ENCODE measurements at regions not wholly inside any gene's neighbourhood (a gene's known extent, or its start where the extent isn't known, plus 50 kb on each side); places are given as distances from the start of the nearest gene placed in this dataset.

DNA sequence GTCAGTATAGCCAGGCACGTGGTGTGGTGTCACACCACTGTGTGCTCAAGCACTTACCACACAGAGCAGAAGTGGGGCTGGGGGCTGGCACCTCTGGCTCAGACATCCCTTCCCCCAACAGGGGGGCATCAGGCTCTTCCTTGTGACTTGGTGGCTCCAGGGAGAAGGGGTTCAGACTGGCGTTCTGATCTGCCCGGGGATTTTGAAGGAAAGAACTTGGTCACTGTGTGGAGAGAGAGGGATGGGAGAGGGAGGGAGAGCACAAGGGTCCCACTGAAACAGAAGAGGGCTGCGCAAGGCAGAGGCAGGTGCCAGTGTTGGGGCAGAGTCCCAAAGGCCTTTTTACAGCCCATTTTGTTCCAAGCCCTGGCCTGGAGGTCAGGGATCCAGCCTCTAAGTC is 109.7 kb upstream of the ALDH1B1 start:
- Histone ChIP-seq H3K4me3 (ENCODE audit: low read depth, low read length, poor library complexity, severe bottlenecking) (no peak overlapping the region), H3K79me2 (ENCODE audit: insufficient read depth, low read length) (no peaks in the 10 kb centered on the region), H4K20me1 (ENCODE audit: insufficient read depth, low read length) (no peaks in the 10 kb centered on the region), H3K4me2 (ENCODE audit: low read length) (no peak overlapping the region), H3K27me3 (ENCODE audit: insufficient read depth, low read length) (peaks cover 7% of the 10 kb centered on the region; the same call in 1 of the 2 replicates), H3K9me3 (ENCODE audit: low read length) (no peaks in the 10 kb centered on the region), H3F3A (ENCODE audit: insufficient read depth, low read length) (no peaks in the 10 kb centered on the region), H3K36me3 (ENCODE audit: insufficient read depth, low read length) (no peaks in the 10 kb centered on the region), H3K9ac (ENCODE audit: low read length) (no peak overlapping the region), H3K4me1 (ENCODE audit: insufficient read depth, low read length, severe bottlenecking) (no peaks in the 10 kb centered on the region), H3K9me2 (ENCODE audit: low read depth, low read length) (no peaks in the 10 kb centered on the region), H2AFZ (ENCODE audit: low read length) (no peak overlapping the region), H3K27ac (ENCODE audit: low read depth, low read length, poor library complexity, severe bottlenecking) (no peak overlapping the region)
- TF ChIP-seq EZH2 (IDR thresholded peaks at IDR 0.05; ENCODE audit: borderline replicate concordance, low read length) = no peak
- TF ChIP-seq, protein P1, sequence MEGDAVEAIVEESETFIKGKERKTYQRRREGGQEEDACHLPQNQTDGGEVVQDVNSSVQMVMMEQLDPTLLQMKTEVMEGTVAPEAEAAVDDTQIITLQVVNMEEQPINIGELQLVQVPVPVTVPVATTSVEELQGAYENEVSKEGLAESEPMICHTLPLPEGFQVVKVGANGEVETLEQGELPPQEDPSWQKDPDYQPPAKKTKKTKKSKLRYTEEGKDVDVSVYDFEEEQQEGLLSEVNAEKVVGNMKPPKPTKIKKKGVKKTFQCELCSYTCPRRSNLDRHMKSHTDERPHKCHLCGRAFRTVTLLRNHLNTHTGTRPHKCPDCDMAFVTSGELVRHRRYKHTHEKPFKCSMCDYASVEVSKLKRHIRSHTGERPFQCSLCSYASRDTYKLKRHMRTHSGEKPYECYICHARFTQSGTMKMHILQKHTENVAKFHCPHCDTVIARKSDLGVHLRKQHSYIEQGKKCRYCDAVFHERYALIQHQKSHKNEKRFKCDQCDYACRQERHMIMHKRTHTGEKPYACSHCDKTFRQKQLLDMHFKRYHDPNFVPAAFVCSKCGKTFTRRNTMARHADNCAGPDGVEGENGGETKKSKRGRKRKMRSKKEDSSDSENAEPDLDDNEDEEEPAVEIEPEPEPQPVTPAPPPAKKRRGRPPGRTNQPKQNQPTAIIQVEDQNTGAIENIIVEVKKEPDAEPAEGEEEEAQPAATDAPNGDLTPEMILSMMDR (IDR thresholded peaks at IDR 0.05; ENCODE audit: low read length) = no peak

DNA sequence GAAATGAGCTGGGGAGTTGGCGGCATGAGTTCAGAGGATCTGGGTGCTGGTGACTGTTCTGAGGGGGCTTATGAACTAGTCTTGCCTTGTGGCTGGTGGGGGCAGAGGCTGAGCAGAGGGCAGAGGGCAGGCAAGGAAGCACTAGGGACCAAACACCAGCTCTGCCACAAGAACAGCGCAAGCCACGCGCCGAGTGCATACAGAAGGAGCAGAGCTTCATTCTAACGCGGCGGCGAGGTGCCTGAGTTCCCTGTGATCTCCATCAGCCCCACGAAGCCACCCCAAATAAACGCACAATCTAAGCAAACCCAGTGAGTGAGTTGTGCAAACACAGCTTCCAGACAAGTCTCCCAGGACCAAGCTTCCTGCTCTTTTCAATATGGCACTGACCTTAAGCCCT is 110.6 kb upstream of the ALDH1B1 start:
- Histone ChIP-seq H3K9me3 (ENCODE audit: low read length) (no peaks in the 10 kb centered on the region), H3K9ac (ENCODE audit: low read length) (no peak overlapping the region), H3K36me3 (ENCODE audit: insufficient read depth, low read length) (no peaks in the 10 kb centered on the region), H4K20me1 (ENCODE audit: insufficient read depth, low read length) (no peaks in the 10 kb centered on the region), H3K4me2 (ENCODE audit: low read length) (no peak overlapping the region), H2AFZ (ENCODE audit: low read length) (no peak overlapping the region), H3K79me2 (ENCODE audit: insufficient read depth, low read length) (no peaks in the 10 kb centered on the region), H3K4me3 (ENCODE audit: low read depth, low read length, poor library complexity, severe bottlenecking) (no peak overlapping the region), H3K27me3 (ENCODE audit: insufficient read depth, low read length) (peaks cover 7% of the 10 kb centered on the region; the same call in 1 of the 2 replicates), H3K27ac (ENCODE audit: low read depth, low read length, poor library complexity, severe bottlenecking) (no peak overlapping the region), H3F3A (ENCODE audit: insufficient read depth, low read length) (no peaks in the 10 kb centered on the region), H3K4me1 (ENCODE audit: insufficient read depth, low read length, severe bottlenecking) (no peaks in the 10 kb centered on the region), H3K9me2 (ENCODE audit: low read depth, low read length) (no peaks in the 10 kb centered on the region)
- TF ChIP-seq, protein P1 (IDR thresholded peaks at IDR 0.05; ENCODE audit: low read length) = no peak
- no peak for TF ChIP-seq EZH2 (IDR thresholded peaks at IDR 0.05; ENCODE audit: borderline replicate concordance, low read length)

DNA sequence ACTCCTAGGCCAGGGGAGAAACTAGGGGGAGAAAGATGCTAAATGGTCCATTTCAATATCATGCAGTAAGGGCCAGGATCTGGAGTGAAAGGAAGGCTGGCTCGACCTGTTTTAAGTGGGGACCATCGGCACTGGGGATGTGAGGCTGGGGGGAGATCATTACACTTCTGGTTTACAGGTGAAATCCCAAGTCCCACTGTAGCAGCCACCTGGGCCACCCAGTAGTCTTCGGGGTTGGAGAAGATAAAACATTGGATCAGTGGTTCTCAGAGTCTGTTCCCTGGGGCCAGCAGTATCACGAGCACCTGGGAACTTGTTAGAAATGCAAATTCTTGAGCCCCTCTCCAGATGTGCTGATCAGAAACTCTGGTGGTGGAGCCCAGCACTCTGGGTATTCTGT is 111.3 kb upstream of the ALDH1B1 start:
- H3K9me3 ChIP-seq (ENCODE audit: low read length) = no peaks in the 10 kb centered on the region
- no peak overlapping the region for H3K4me3 ChIP-seq (ENCODE audit: low read depth, low read length, poor library complexity, severe bottlenecking)
- H3K79me2 ChIP-seq (ENCODE audit: insufficient read depth, low read length) = no peaks in the 10 kb centered on the region
- no peak overlapping the region for H3K4me2 ChIP-seq (ENCODE audit: low read length)
- no peaks in the 10 kb centered on the region for H3K9me2 ChIP-seq (ENCODE audit: low read depth, low read length)
- H4K20me1 ChIP-seq (ENCODE audit: insufficient read depth, low read length) = no peaks in the 10 kb centered on the region
- H3K27ac ChIP-seq (ENCODE audit: low read depth, low read length, poor library complexity, severe bottlenecking) = no peak overlapping the region
- no peak overlapping the region for H3K9ac ChIP-seq (ENCODE audit: low read length)
- H3K36me3 ChIP-seq (ENCODE audit: insufficient read depth, low read length) = no peaks in the 10 kb centered on the region
- H3F3A ChIP-seq (ENCODE audit: insufficient read depth, low read length) = no peaks in the 10 kb centered on the region
- H3K27me3 ChIP-seq (ENCODE audit: insufficient read depth, low read length) = peaks cover 7% of the 10 kb centered on the region; the same call in 1 of the 2 replicates
- H3K4me1 ChIP-seq (ENCODE audit: insufficient read depth, low read length, severe bottlenecking) = no peaks in the 10 kb centered on the region
- no peak overlapping the region for H2AFZ ChIP-seq (ENCODE audit: low read length)
- TF ChIP-seq EZH2 (IDR thresholded peaks at IDR 0.05; ENCODE audit: borderline replicate concordance, low read length) = no peak
- TF ChIP-seq, protein P1 (IDR thresholded peaks at IDR 0.05; ENCODE audit: low read length) = no peak

All from OCI-LY1 (cell line).